HG03159 (cell line): ENCODE measurements at regions not wholly inside any gene's neighbourhood (a gene's known extent, or its start where the extent isn't known, plus 50 kb on each side); places are given as distances from the start of the nearest gene placed in this dataset.

Source experiments
- ATAC-seq: cut with Tn5 transposase; IDR thresholded peaks from one replicate; pipeline ENCODE4 v1.9.1; 2021; ENCODE audit warnings: mild to moderate bottlenecking, moderate library complexity; ENCODE audit not compliant: unreplicated experiment

DNA sequence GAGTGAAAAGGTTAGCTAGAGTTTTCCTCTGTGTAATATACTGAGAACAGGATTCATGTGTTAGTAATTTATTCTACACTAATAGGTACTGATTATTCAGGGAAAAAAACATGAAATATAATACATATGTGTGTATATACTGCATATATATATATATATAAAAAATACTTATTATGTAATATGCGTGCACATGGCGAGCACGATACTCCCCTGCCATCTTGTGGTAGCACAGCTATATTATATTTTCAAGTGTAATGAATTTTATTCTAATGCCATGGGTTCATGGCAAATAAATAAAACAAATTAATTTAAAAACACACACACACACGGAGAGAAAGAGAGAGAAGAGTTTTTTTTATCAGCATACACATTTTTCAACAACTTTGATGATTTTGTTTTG lies 460.6 kb downstream of the KCNJ2 start:
- no peak for ATAC-seq

DNA sequence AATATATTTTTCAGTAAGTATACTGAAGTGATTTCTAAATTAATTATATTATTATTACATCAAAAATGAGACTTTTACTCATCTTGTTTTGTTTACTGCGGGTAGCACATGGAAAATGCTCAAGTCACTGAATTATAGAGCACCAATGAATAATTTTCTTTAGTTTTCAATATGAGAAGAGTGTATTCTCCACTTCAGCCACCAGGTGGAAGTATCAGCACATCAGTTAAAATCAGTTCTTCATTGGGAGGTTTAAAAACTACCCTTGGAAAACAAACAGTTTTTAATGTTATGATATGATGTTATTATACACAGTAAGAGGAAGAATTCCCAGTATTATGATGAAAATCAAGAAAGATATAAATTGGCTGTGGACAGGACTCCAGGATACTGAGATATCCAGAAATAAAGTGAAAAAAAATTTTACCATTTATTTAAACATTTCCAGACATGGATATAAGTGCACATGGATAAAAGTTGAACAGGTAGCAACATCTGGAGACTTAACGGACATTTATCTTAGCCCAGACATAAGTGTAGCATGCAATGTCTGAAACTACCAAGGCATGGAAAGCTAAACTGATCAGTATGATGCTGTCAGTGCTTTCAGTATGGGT lies 467.3 kb downstream of the KCNJ2 start:
- ATAC-seq = no peak

GRCh38 chr17:70642059-70642458 lies 472.7 kb downstream of the KCNJ2 start:
- no peak for ATAC-seq

- ATAC-seq = no peak
Measured at GRCh38 chr17:70644096-70644495, 474.8 kb downstream of the KCNJ2 start.

DNA sequence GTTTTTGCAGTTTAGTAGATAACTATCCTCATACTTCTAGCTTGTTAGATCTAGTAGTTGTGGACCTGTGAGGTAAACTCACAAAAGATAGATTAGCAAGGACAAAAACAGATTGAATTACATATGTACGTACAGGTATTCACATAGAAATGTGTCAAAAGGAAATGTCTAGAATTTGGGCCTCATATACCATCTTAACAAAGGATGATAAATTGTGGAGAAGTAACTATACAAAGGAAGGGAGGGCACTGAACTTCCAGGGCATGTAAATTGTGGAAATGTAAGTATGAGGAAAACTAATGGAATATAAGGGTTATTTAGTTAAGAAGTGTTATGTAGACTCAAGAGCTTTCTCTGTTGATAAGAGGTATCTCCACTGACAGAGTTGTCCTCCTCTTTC lies 477.3 kb downstream of the KCNJ2 start:
- ATAC-seq = no peak

DNA sequence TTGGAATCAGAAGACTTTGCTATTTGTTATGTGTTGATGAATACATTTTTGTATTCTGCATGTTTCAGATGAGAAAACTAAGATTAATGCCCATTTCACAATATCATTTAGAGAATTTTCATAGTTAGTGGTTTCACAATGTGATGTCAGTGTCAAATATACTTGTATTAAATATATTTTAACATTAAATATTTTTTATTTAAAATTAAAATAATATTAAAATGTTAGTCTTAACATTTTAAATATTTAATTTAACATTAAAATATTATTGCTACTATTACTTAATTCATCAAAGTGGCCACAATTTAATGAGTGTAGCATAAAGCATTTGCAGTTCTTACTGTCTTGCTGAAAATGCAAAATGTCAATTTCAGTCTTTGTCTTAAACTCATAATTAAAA lies 478.8 kb downstream of the KCNJ2 start:
- no peak for ATAC-seq

- no peak for ATAC-seq
Measured at GRCh38 chr17:70653850-70654249, 484.5 kb downstream of the KCNJ2 start.

DNA sequence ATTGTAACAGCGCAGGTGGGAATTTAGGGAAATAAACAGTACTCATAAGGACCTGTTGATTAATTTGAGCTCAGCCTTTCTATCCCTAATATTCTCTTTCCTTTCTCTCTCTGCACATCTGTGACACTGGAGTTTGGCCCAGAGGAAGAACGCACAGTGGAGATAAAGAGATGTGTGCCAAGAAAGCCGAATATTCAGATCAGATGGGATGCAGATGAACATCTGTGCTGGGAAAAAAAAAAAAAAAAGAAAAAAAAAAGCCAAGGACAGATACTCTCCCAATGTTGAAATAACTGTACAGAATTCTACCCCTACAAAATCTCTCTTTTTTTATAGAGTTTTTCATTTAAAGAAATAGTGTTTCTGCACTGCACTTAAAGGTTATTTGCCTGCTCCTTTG lies 485.4 kb downstream of the KCNJ2 start:
- no peak for ATAC-seq

- ATAC-seq = peak; percentile 81
Measured at GRCh38 chr17:70655176-70655958, 486.0 kb downstream of the KCNJ2 start.

DNA sequence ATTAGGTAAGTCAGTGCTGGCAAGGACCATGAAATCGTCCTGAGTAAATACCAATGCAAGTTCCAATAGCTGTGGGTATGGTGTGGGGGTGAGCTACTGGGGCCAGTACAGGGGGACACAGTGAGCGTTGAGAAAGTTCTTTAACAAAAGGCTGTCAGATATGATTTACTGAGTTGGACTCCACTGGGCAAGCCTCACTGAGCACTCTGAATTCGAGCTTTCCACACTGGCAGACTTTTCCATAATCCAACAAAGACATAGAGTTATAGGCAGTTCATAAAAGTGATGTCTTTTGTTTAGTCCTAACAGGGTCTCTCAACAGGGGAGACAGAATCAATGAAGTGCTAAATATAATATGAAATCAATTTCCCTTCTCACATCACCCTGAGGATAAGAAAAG lies 489.0 kb downstream of the KCNJ2 start:
- ATAC-seq = no peak

DNA sequence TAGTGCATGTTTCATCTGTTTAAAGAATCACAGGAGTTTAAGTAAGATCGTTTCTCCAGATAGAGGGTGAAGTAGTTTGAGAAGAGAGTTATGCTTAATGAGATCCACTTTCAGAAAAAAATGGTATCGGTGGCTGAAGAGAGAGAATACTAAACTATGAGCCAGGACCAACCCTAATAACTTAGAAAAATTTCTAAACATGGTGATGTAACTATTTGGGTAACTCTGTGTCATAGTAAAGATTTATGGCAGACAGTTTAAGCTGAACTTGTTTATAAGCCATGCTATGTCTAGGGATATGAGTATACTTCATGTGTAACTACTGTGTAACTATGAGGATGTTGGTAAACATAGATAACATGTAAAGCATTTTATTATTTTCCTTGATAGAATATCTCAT lies 489.5 kb downstream of the KCNJ2 start:
- ATAC-seq = no peak

- ATAC-seq = no peak
Measured at GRCh38 chr17:70661342-70662222, 492.2 kb downstream of the KCNJ2 start.

- ATAC-seq = no peak
Measured at GRCh38 chr17:70668276-70668937, 499.1 kb downstream of the KCNJ2 start.

DNA sequence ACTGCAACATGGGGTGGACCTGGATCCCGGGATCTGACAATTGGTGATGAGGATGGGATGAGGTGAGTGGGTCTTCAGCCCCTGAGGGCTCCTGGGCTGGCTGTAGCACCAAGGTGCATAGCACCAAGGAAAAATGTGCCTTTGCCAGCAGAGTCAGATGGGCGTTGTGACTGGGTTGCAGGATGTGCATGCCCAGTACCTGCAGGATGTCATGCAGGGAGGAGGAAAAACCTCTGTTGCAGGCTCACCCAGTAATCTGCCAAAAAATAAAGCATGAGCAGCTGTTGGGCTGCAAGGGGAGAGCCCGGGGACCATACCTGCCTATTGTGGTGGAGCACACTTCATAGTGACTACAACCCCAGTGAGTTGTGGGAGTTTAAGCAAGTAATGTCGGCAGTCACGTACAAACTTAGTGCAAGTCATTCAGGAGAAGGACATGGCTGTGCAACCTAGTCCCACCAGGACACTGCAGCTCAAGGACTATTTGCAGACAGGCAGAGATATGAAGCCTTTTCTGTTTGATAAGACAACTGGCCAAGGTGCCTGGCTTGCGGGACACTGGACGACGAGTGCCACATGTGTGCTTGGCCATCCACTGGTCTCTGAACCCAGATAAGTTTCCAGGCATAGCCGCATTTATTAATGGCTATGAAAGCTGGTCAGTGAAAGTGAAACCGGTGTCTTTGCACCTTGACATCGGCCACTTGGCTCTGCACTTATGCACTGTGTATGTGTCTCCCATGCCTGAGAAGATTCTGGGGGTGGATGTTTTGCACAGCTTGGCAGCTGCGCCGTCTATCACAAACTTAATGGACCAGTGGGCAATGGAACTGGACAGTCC lies 499.8 kb downstream of the KCNJ2 start:
- ATAC-seq = no peak

GRCh38 chr17:70674061-70674460 lies 504.7 kb downstream of the KCNJ2 start:
- ATAC-seq = no peak

GRCh38 chr17:70675070-70675590 lies 505.8 kb downstream of the KCNJ2 start:
- ATAC-seq = no peak

- ATAC-seq = no peak
Measured at GRCh38 chr17:70677783-70678647, 508.7 kb downstream of the KCNJ2 start.

GRCh38 chr17:70678889-70679288 lies 509.6 kb downstream of the KCNJ2 start:
- ATAC-seq = no peak

- no peak for ATAC-seq
Measured at GRCh38 chr17:70683936-70684335, 514.6 kb downstream of the KCNJ2 start.
